GM18861 (cell line): ENCODE measurements at regions not wholly inside any gene's neighbourhood (a gene's known extent, or its start where the extent isn't known, plus 50 kb on each side); places are given as distances from the start of the nearest gene placed in this dataset.
"Not testable (repeated sequence)": the region's sequence is repeated elsewhere in the genome, so short reads cannot be mapped to it uniquely, and the experiment has no call there.

ENCODE experiments used
- ATAC-seq: cut with Tn5 transposase; IDR thresholded peaks from one replicate; pipeline ENCODE4 v1.9.1; 2021; ENCODE audit not compliant: unreplicated experiment

DNA sequence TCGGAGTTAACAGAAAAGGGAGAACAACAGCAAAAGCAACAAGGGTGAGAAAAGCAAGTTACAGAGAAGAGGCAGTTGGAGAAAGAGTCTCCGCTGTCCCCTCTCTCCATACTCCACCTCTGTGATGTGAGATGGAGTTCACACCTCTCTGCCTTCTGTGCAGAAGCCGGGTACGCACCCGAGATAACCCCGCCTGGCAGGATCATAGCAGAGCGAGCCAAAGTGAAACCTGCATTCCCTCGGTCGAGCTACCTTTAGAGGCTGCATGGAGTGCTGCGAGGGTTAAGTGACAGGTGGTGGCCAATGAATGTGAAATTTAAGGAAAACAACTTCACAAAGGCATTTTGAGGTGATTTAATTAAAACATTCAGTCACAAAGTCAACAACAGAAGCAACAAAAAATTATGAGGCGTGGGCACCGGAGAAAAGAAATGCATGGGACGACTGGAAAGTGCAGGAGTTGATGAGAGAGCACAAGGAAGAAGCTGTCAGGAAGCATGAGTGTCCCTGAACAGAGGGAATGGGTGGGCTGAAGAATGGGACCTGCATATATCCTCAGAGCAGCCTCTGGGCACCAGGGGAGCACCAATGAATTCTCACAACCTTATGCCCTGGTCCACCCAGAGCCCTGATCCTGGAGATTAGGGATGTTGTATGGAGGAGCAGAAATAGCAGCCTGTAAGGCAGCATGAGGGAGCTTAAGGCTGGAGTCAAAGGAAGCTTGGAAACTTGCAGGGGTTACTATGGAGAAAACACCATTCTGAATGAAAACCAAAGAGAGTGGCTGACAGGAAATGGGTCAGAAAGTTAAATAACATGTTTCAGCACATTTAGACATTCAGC lies 208.3 kb downstream of the EMP1 start:
- no peak for ATAC-seq

- ATAC-seq: no peak
These were observed 207.6 kb downstream of the EMP1 start for GRCh38 chr12:13404111-13404628.

DNA sequence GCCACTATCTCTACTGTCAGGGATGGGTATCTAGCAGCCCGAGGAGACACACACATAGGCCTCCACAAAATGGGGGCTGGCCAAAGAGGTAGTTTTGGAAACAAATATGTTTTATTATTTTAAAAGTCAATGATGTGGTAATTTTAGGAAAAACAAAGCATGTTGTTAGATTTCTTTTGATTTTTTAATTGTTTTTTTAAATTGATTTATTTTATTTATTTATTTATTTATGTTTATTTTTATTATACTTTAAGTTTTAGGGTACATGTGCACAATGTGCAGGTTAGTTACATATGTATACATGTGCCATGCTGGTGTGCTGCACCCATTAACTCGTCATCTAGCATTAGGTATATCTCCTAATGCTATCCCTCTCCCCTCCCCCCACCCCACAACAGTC lies 194.8 kb downstream of the EMP1 start:
- not testable (repeated sequence) for ATAC-seq

DNA sequence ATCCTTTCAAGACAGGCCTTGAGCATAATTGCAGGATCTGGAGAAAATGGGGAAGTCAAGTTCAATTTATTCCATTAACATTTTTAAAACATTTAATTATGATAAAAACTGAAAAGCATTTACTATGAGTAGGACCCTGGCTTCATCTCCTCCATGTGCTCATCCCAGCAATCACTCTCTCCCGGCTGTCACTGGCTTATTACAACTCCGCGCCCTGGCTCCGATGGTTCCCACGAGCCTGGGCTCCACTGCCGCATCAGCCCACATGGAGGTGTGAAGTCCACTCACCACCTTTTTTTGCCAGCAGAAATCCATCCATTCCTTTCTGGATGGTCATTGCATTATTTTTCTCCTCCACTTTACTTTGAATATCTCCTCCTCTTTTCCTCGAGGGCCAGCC lies 194.4 kb downstream of the EMP1 start:
- ATAC-seq: no peak

- no peak for ATAC-seq
These were observed 193.9 kb downstream of the EMP1 start for GRCh38 chr12:13390381-13390861.

- no peak for ATAC-seq
These were observed 190.6 kb downstream of the EMP1 start for GRCh38 chr12:13387101-13387500.

- no peak for ATAC-seq
These were observed 190.0 kb downstream of the EMP1 start for GRCh38 chr12:13386323-13387039.

GRCh38 chr12:13383379-13383778 lies 186.9 kb downstream of the EMP1 start:
- ATAC-seq: no peak

DNA sequence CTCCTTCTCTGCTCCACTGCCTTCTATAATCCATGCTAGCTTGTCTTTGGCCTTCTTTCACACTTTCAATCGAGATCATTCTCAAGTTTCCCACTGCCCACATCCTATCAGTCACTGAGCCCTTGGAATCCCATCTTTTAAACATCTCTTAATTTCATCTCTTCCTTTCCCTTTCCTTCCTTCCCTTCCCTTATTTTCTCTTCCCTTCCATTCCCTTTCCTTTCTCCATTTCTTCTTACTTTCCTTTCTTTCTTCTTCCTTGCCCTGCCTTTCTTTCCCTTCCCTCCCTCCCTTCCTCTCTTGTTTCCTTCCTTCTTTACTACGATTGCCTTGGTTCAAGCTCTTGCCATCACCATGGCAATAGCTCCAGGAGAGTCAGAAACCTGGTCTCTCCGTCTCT lies 183.8 kb downstream of the EMP1 start:
- ATAC-seq: no peak

DNA sequence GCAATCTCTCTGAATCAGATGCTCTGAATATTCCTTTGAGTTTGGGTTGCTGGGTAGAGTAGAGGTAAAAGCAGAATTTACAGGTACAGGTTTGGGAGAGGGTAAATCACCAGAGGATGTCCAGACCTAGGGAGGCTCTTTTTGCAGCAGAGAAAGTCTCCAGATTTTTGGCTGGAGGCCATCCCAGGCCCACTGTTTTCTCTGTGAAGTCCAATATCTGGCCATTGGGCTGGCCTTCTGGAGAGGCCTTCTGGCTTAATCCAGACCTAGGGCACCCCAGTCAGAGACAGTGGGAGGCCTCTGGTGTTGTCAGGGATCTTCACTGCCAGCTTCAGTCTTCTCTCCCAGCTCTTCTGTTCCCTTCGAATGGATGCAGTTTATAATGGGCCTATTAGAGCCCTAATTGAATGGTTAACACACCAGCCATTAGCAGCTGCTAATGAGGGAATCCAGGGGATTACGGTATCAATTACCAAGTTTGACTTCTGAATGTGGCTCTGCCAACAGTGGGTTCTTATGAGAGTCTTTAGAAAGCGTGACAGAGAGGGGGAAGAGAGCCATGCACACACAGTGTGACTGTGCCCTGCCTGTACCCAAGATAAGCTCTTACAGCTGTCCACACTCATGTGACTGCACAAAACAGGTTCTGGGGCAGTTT lies 183.1 kb downstream of the EMP1 start:
- ATAC-seq: no peak

- no peak for ATAC-seq
These were observed 181.2 kb downstream of the EMP1 start for GRCh38 chr12:13377698-13378097.

DNA sequence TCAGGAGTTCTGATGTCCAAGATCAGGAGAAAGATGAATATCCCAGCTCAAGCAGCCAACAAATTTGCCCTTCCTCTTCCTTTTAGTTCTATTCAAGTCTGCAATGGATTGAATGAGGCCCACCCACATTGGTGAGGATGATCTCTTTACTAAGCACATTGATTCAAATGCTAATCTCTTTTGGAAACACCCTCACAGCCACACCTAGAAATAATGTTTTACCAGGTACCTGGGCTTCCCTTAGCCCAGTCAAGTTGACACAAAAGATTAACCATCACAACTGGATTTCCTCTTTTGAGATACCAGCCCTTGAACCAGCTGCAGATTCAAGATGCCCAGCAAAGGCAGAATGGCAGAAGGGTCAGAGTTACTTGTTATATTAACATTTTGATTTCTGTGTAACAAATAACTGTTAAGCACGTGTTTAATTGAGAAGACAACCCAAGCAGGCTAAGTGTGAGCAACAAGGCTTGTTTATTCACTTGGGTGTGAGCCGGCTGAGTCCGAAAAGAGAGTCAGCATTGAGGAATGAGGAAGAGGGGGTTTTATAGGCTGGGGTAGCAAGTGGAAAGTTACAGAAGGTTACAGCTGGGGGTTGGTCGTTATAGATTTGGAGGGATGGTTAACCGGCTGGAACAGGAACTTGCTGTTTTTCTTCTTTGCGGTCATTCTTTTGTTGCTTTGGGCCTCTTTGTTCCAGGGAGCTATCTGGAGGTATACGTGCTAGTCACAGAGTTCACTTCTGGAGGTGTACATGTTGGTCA lies 180.3 kb downstream of the EMP1 start:
- ATAC-seq: no peak

DNA sequence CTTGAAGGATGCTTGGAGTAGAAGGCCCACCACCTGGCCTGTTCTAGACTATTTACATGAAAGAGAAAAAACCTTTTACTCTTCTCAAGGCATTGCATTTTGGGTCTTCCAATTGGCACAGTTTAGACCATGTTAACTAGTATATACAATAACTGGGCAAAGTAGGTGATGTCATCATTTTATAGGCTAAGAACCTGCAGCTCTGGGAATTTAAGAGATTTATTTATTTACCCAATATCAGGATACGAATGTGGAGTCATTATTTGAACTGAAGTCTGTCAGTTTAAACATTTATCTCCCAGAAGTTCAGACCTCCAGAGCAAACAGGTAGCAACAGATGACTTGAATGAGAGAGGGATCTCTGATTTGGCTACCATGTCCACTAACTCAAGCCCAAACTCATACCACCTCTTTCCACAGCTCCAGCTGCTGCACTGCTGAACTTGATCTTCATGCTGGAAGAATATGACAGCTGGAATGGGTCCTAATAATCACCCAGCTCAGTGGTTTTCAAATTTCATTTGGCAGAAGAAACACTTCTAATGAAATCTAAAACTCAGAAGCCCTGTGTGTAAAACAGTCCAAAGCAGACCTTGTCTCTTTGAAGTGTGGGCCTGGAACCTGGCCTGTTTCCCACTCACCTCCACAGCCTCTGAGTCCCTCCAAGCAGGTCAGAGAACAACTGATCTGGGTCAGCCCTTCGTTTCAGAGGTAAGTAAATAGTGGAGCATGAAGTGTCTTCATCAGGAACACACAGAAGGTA lies 179.2 kb downstream of the EMP1 start:
- no peak for ATAC-seq

- no peak for ATAC-seq
These were observed 178.3 kb downstream of the EMP1 start for GRCh38 chr12:13374793-13375192.

GRCh38 chr12:13373803-13374202 lies 177.3 kb downstream of the EMP1 start:
- ATAC-seq: no peak

GRCh38 chr12:13373131-13373530 lies 176.6 kb downstream of the EMP1 start:
- no peak for ATAC-seq

DNA sequence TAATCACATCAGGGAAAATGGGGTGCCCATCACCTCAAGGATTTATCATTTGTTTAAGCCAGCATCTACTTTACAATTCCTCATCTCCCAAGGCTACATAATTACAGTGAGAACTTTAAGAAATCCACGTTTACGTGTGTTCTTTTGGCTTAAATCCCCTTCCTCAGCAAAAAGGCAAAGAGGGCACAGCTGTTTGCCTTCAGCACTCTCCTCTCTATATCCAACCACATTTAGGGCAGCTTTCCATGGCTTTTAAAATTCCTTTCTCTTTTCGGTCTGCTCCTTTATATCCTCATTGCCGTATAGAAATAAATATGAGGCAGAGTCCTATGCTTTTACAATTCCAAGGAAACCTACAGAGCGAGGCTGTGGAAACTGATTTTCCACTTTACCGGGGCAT lies 175.9 kb downstream of the EMP1 start:
- ATAC-seq: no peak

- no peak for ATAC-seq
These were observed 175.3 kb downstream of the EMP1 start for GRCh38 chr12:13371797-13372196.

DNA sequence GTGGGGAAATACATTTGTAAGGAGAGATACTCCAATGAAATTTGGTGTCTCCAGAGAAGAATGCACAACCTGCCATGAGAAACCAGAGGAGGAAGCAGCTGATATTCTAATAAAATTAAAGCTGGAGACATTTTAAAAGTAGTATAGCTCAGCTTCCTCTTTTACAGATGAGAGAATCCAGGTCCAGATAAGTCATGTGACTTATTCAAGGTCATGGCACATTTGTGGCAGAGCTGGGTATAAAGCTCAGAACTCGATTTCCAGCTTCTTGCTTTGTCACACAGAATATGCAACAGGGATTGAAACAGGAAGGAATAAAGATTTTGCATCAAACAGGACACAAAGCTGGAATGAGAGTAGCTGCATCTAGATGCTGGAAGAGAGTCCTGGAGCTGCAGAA lies 174.8 kb downstream of the EMP1 start:
- ATAC-seq: no peak

GRCh38 chr12:13369474-13370056 lies 173.0 kb downstream of the EMP1 start:
- no peak for ATAC-seq
